Skeletal muscle satellite cell (primary cell): ENCODE measurements at regions not wholly inside any gene's neighbourhood (a gene's known extent, or its start where the extent isn't known, plus 50 kb on each side); places are given as distances from the start of the nearest gene placed in this dataset.

Experiments
- H3K27me3 ChIP-seq: 2 replicates; pipeline ENCODE4 v1.7.0; 2013; ENCODE audit warnings: low read length; ENCODE audit not compliant: control insufficient read depth, insufficient read depth
- H3K36me3 ChIP-seq: 2 replicates; pipeline ENCODE4 v1.7.0; 2013; ENCODE audit warnings: mild to moderate bottlenecking, control low read depth, low read length; ENCODE audit not compliant: insufficient read depth
- H3K4me1 ChIP-seq: 2 replicates; pipeline ENCODE4 v1.7.0; 2013; ENCODE audit warnings: low read length; ENCODE audit not compliant: control insufficient read depth, insufficient read depth
- H3K4me2 ChIP-seq: 2 replicates; pipeline ENCODE4 v1.7.0; 2013; ENCODE audit warnings: mild to moderate bottlenecking, low read length
- H3K4me3 ChIP-seq: 2 replicates; pipeline ENCODE4 v1.7.0; 2013; ENCODE audit warnings: low read length
- H3K9ac ChIP-seq: 2 replicates; pipeline ENCODE4 v1.7.0; 2013; ENCODE audit warnings: mild to moderate bottlenecking, low read depth, low read length, moderate library complexity
- H3K9me3 ChIP-seq: replicated peaks from 2 replicates; pipeline ENCODE4 v1.7.0; 2013; ENCODE audit warnings: mild to moderate bottlenecking, control low read depth, low read length

GRCh38 chr22:48282804-48283203 is 1520.4 kb downstream of the TBC1D22A start:
- Histone ChIP-seq H3K27me3 (no peaks in the 10 kb centered on the region), H3K36me3 (no peaks in the 10 kb centered on the region), H3K4me1 (no peaks in the 10 kb centered on the region), H3K9me3 (peaks cover 8% of the 10 kb centered on the region), H3K4me2 (no peak overlapping the region), H3K9ac (no peak overlapping the region), H3K4me3 (no peak overlapping the region)

GRCh38 chr22:48279461-48279756 is 1517.0 kb downstream of the TBC1D22A start:
- H3K4me1 ChIP-seq = no peaks in the 10 kb centered on the region
- no peaks in the 10 kb centered on the region for H3K27me3 ChIP-seq
- no peak overlapping the region for H3K4me2 ChIP-seq
- peaks cover 30% of the 10 kb centered on the region for H3K9me3 ChIP-seq
- H3K36me3 ChIP-seq = no peaks in the 10 kb centered on the region
- no peak overlapping the region for H3K9ac ChIP-seq
- H3K4me3 ChIP-seq = no peak overlapping the region

- no peak overlapping the region for H3K4me2 ChIP-seq
- no peaks in the 10 kb centered on the region for H3K36me3 ChIP-seq
- peaks cover 35% of the 10 kb centered on the region for H3K9me3 ChIP-seq
- H3K9ac ChIP-seq = no peak overlapping the region
- H3K4me1 ChIP-seq = no peaks in the 10 kb centered on the region
- H3K27me3 ChIP-seq = no peaks in the 10 kb centered on the region
- no peak overlapping the region for H3K4me3 ChIP-seq
Measured at GRCh38 chr22:48278620-48279460, 1516.4 kb downstream of the TBC1D22A start.

- Histone ChIP-seq H3K4me2 (no peak overlapping the region), H3K9ac (no peak overlapping the region), H3K9me3 (peaks cover 40% of the 10 kb centered on the region), H3K36me3 (no peaks in the 10 kb centered on the region), H3K4me1 (no peaks in the 10 kb centered on the region), H3K27me3 (no peaks in the 10 kb centered on the region), H3K4me3 (no peak overlapping the region)
Measured at GRCh38 chr22:48277868-48278581, 1515.6 kb downstream of the TBC1D22A start.

- no peaks in the 10 kb centered on the region for H3K36me3 ChIP-seq
- H3K9ac ChIP-seq = no peak overlapping the region
- no peaks in the 10 kb centered on the region for H3K4me1 ChIP-seq
- no peak overlapping the region for H3K4me2 ChIP-seq
- peaks cover 40% of the 10 kb centered on the region for H3K9me3 ChIP-seq
- H3K4me3 ChIP-seq = no peak overlapping the region
- H3K27me3 ChIP-seq = no peaks in the 10 kb centered on the region
Measured at GRCh38 chr22:48276994-48277867, 1514.8 kb downstream of the TBC1D22A start.

- Histone ChIP-seq H3K9me3 (peaks cover 40% of the 10 kb centered on the region), H3K27me3 (no peaks in the 10 kb centered on the region), H3K4me2 (no peak overlapping the region), H3K4me1 (no peaks in the 10 kb centered on the region), H3K36me3 (no peaks in the 10 kb centered on the region), H3K4me3 (no peak overlapping the region), H3K9ac (no peak overlapping the region)
Measured at GRCh38 chr22:48275412-48275811, 1513.0 kb downstream of the TBC1D22A start.

GRCh38 chr22:48270731-48271130 is 1508.3 kb downstream of the TBC1D22A start:
- H3K4me1 ChIP-seq = no peaks in the 10 kb centered on the region
- no peaks in the 10 kb centered on the region for H3K36me3 ChIP-seq
- no peak overlapping the region for H3K4me3 ChIP-seq
- peaks cover 22% of the 10 kb centered on the region for H3K9me3 ChIP-seq
- H3K4me2 ChIP-seq = no peak overlapping the region
- no peaks in the 10 kb centered on the region for H3K27me3 ChIP-seq
- no peak overlapping the region for H3K9ac ChIP-seq

- Histone ChIP-seq H3K4me1 (no peaks in the 10 kb centered on the region), H3K9ac (no peak overlapping the region), H3K27me3 (no peaks in the 10 kb centered on the region), H3K36me3 (no peaks in the 10 kb centered on the region), H3K4me2 (no peak overlapping the region), H3K4me3 (no peak overlapping the region), H3K9me3 (peaks cover 17% of the 10 kb centered on the region)
Measured at GRCh38 chr22:48268771-48269552, 1506.5 kb downstream of the TBC1D22A start.

- no peak overlapping the region for H3K9ac ChIP-seq
- peaks cover 18% of the 10 kb centered on the region for H3K9me3 ChIP-seq
- no peaks in the 10 kb centered on the region for H3K4me1 ChIP-seq
- H3K27me3 ChIP-seq = no peaks in the 10 kb centered on the region
- no peak overlapping the region for H3K4me2 ChIP-seq
- H3K36me3 ChIP-seq = no peaks in the 10 kb centered on the region
- H3K4me3 ChIP-seq = no peak overlapping the region
Measured at GRCh38 chr22:48268293-48268692, 1505.8 kb downstream of the TBC1D22A start.

GRCh38 chr22:48267681-48268080 is 1505.2 kb downstream of the TBC1D22A start:
- H3K4me1 ChIP-seq = no peaks in the 10 kb centered on the region
- no peak overlapping the region for H3K4me3 ChIP-seq
- H3K4me2 ChIP-seq = no peak overlapping the region
- no peaks in the 10 kb centered on the region for H3K27me3 ChIP-seq
- H3K9ac ChIP-seq = no peak overlapping the region
- no peaks in the 10 kb centered on the region for H3K36me3 ChIP-seq
- peaks cover 24% of the 10 kb centered on the region for H3K9me3 ChIP-seq
